Heart left ventricle (tissue), 16 donors: ENCODE measurements at regions not wholly inside any gene's neighbourhood (a gene's known extent, or its start where the extent isn't known, plus 50 kb on each side); places are given as distances from the start of the nearest gene placed in this dataset.

ENCODE experiments used
- ATAC-seq, 4 donors: fragments of 200-7000 bp; cut with Tn5 transposase; one replicate each; pipeline ENCODE4 v1.9.1; 2020 to 2022; ENCODE audit warnings: moderate library complexity in 4 of 4, mild to moderate bottlenecking in 3 of 4, moderate number of reproducible peaks in 1 of 4
- DNase-seq, 5 donors: peaks; one replicate each; pipeline ENCODE4 v3.0.0-alpha.2; 2020
- H3K27ac ChIP-seq, 12 donors: fragments of 200-600 bp; sonication (generic) in 4 of 12; one replicate each; pipeline versions ENCODE4 v1.5.0 to v1.8.0; 2016 to 2022; ENCODE audit warnings: mild to moderate bottlenecking in 2 of 12
- H3K27me3 ChIP-seq, 9 donors: fragments of 200-600 bp; sonication (generic) in 2 of 9; one replicate each; pipeline versions ENCODE4 v1.5.1 to v1.8.0; 2016 to 2022; ENCODE audit warnings: mild to moderate bottlenecking in 3 of 9
- H3K36me3 ChIP-seq, 9 donors: fragments of 200-600 bp; sonication (generic) in 2 of 9; one replicate each; pipeline versions ENCODE4 v1.5.0 to v1.8.0; 2018 to 2022; ENCODE audit warnings: mild to moderate bottlenecking in 2 of 9
- H3K4me1 ChIP-seq, 12 donors: fragments of 200-600 bp; sonication (generic) in 4 of 12; one replicate each; pipeline versions ENCODE4 v1.5.0 to v1.8.0; 2016 to 2022; ENCODE audit warnings: mild to moderate bottlenecking in 3 of 12
- H3K4me3 ChIP-seq, 12 donors: fragments of 200-600 bp; sonication (generic) in 4 of 12; one replicate each; pipeline versions ENCODE4 v1.5.0 to v1.8.0; 2017 to 2022; ENCODE audit warnings: mild to moderate bottlenecking in 9 of 12, moderate library complexity in 4 of 12
- H3K9me3 ChIP-seq, 12 donors: fragments of 200-600 bp; sonication (generic) in 4 of 12; one replicate each; pipeline versions ENCODE4 v1.5.0 to v1.8.0; 2016 to 2022; ENCODE audit warnings: mild to moderate bottlenecking in 1 of 12
- CTCF ChIP-seq, 12 donors: fragments of 200-600 bp; sonication (generic) in 4 of 12; IDR thresholded peaks; one replicate each; pipeline versions ENCODE4 v1.5.0 to v1.8.0; 2018 to 2022; ENCODE audit warnings: antibody characterized with exemption in 12 of 12, mild to moderate bottlenecking in 5 of 12
- POLR2A ChIP-seq, 2 donors: fragments of 450-650 bp; IDR thresholded peaks; one replicate each; pipeline ENCODE4 v1.6.1; 2017; ENCODE audit warnings: antibody characterized with exemption in 2 of 2, mild to moderate bottlenecking in 2 of 2, moderate library complexity in 2 of 2
- WGBS, 4 donors: extraction: QIAGEN DNeasy Blood & Tissue Kit in 2 of 4; methylation state at CpG; one replicate each; pipeline versions ENCODE4 v1.1.5 to v1.1.7; 2013 to 2018; 5-methylcytosine and 5-hydroxymethylcytosine counted together
- intact Hi-C, 10 donors: fragments of 100-400 bp; cut with DNase I; formaldehyde crosslinking; loops; one replicate each; pipeline versions ENCODE4 v1.11.1 to v1.14.2; 2022
- donor health status: ischemic (EF 13 %, LVEDD 7.1; RV severe dilation, severe dysfunction).
- donor health status: healthy with polysubstance abuse.
- donor health status: DM: no; HTN: yes; CAD: no.
- donor health status: DM: no; HTN: no; CAD: no.
- donor health status: ischemic (EF 25% LVEDD 6.9; RV normal size, moderate dysfunction).
- donor health status: ischemic (EF 25% LVEDD 5.7; RV mildly dilated, moderate dysfunction).
- donor health status: healthy.
- donor health status: DM: yes; HTN: yes; CAD: no.
- donor health status: ischemic (EF 35%, LVEDD 5.7; RV mildly dilated, moderate dysfunction).
- donor health status: nonischemic (EF 11% LVEDD 7.7; RV severe dilation, severe dysfunction).
- donor health status: DM: yes; HTN: yes; CAD: no.
- donor health status: PGD.
- donor health status: ischemic (EF 29% LVEDD 5.4; RV normal size, mild dysfunction).
- donor health status: nonischemic (EF 23%, LVEDD 6.1; RV moderate dilation, normal function).

GRCh38 chr14:45406942-45407341 is 153.9 kb upstream of the MIS18BP1 start:
- H3K4me1 ChIP-seq, result no peaks in the 10 kb centered on the region
- peaks cover 0 to 6% (median 0%) of the 10 kb centered on the region in 12 donors for H3K9me3 ChIP-seq
- ATAC-seq (no peak), DNase-seq (no peak)
- H3K27me3 ChIP-seq, result peaks cover 0 to 2% (median 0%) of the 10 kb centered on the region in 9 donors
- H3K36me3 ChIP-seq, result no peaks in the 10 kb centered on the region
- no peak overlapping the region for H3K4me3 ChIP-seq
- H3K27ac ChIP-seq, result no peak overlapping the region
- no peak for TF ChIP-seq CTCF (IDR thresholded peaks at IDR 0.05)
- no peak for TF ChIP-seq POLR2A (IDR thresholded peaks at IDR 0.05)
- intact Hi-C loops, result no loop called here
- WGBS, 4 donors, result 75 to 88% (median 82%) methylated on average over 2 of the region's 2 CpGs

GRCh38 chr14:45400950-45401640 is 148.1 kb upstream of the MIS18BP1 start:
- Histone ChIP-seq H3K9me3 (peaks cover 0 to 11% (median 0%) of the 10 kb centered on the region in 12 donors), H3K36me3 (no peaks in the 10 kb centered on the region), H3K4me3 (no peak overlapping the region), H3K27ac (no peak overlapping the region), H3K4me1 (no peaks in the 10 kb centered on the region), H3K27me3 (no peaks in the 10 kb centered on the region)
- no peak for DNase-seq
- WGBS, 4 donors, result 42 to 49% (median 45%) methylated on average over 4 of the region's 4 CpGs
- intact Hi-C loops, result no loop called here
- TF ChIP-seq CTCF (IDR thresholded peaks at IDR 0.05) (no peak), POLR2A (IDR thresholded peaks at IDR 0.05) (no peak)
- no peak for ATAC-seq

- H3K27ac ChIP-seq, result no peak overlapping the region
- ATAC-seq (no peak), DNase-seq (no peak)
- H3K4me1 ChIP-seq, result no peaks in the 10 kb centered on the region
- intact Hi-C loops, result no loop called here
- no peaks in the 10 kb centered on the region for H3K27me3 ChIP-seq
- H3K36me3 ChIP-seq, result no peaks in the 10 kb centered on the region
- H3K9me3 ChIP-seq, result peaks cover 0 to 14% (median 0%) of the 10 kb centered on the region in 12 donors
- 43 to 61% (median 55%) methylated on average over 1 of the region's 1 CpG for WGBS, 4 donors
- H3K4me3 ChIP-seq, result no peak overlapping the region
- TF ChIP-seq POLR2A (IDR thresholded peaks at IDR 0.05), result no peak
- no peak for TF ChIP-seq CTCF (IDR thresholded peaks at IDR 0.05)
Observed at GRCh38 chr14:45400509-45400908, 147.5 kb upstream of the MIS18BP1 start.

DNA sequence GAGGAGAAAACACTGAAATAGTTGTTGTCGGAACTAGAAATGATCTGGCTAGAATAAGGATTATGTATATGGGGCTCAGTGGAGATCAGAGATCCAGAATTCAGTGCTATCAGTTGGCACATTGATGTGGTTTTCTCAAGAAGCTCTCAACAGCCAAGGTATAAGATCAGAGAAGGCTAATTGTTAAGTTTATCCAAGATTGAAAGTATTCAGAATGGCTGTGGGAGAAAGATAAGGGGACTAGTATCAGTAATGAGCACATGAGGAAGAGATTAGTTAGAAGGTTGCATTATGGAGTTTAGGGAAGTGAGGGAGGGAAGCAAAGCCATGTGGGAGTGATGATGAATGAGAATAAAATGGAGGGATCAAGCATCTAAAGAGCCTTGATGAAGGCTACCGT is 128.1 kb upstream of the MIS18BP1 start:
- WGBS, 4 donors, result 57 to 76% (median 71%) methylated on average over 2 of the region's 2 CpGs

More for the DNA sequence above, 128.1 kb upstream of the MIS18BP1 start:
- Histone ChIP-seq H3K4me3 (no peak overlapping the region), H3K27ac (no peak overlapping the region), H3K27me3 (no peaks in the 10 kb centered on the region), H3K4me1 (no peaks in the 10 kb centered on the region), H3K36me3 (no peaks in the 10 kb centered on the region), H3K9me3 (peaks cover 0 to 5% (median 0%) of the 10 kb centered on the region in 12 donors)
- intact Hi-C loops, result no loop called here
- no peak for TF ChIP-seq POLR2A (IDR thresholded peaks at IDR 0.05)
- TF ChIP-seq CTCF (IDR thresholded peaks at IDR 0.05), result no peak
- DNase-seq (no peak), ATAC-seq (no peak)
